SKM-1 treated with dmso at 0.1 percent for 144 hours (cell line): ENCODE measurements at regions not wholly inside any gene's neighbourhood (a gene's known extent, or its start where the extent isn't known, plus 50 kb on each side); places are given as distances from the start of the nearest gene placed in this dataset.

ENCODE experiments used
- DNase-seq: peaks from one replicate; lab custom pipeline; 2025; ENCODE audit not compliant: unreplicated experiment; lab: John Stamatoyannopoulos, UW

DNA sequence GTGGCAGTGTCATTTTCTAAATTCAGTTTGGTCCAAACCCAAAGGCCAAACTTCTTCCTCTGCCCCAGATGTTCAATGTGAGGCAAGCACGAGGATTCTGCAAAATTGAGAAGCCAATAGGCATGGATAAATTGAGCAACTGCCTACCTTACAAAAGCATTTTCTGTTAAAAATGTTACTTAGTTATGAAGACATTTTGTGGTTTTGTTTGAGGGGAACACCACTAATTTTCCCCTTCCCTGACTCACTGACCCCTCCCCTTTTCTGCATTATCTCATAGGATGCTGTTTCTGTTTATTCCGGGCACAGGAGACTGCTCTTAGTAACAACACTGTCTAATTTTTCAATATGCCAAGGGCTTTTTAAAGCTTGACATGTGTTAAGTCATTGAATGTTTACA, 462.8 kb downstream of the INSC start:
- DNase-seq = peak; percentile 77

DNA sequence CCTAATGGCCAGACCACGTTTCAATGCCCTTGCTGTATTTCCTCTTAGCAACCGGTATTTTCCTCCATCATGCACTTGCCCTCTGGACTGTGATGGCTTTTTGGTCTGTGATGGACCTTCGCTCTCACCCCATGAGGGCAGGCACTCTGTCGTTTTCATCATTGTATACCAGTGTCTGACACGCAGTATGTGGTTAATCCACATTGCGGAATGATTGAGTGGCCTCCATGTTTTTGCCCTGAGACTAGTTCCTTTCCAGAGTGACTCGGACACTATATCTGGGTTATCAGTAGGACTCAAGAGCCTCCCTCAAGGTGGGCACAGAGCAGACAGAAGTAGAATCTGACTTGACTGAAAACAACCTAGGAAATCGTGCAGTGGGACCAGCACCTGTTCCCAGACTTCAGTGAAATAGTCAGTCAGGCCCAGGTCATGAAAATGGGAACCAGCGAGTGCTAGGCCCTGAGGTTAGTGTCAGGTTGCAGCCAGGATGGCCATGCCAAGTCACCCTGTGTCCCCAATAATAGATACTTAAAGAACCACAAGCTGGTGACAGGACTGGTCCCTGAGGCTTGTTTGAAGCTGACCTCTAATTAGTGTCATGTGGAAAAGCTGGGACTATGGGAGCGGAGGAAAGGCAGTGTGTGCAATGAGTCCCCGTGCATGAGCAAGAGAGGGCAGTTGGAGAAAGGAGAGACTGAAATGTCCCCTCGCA, 464.7 kb downstream of the INSC start:
- no peak for DNase-seq

DNA sequence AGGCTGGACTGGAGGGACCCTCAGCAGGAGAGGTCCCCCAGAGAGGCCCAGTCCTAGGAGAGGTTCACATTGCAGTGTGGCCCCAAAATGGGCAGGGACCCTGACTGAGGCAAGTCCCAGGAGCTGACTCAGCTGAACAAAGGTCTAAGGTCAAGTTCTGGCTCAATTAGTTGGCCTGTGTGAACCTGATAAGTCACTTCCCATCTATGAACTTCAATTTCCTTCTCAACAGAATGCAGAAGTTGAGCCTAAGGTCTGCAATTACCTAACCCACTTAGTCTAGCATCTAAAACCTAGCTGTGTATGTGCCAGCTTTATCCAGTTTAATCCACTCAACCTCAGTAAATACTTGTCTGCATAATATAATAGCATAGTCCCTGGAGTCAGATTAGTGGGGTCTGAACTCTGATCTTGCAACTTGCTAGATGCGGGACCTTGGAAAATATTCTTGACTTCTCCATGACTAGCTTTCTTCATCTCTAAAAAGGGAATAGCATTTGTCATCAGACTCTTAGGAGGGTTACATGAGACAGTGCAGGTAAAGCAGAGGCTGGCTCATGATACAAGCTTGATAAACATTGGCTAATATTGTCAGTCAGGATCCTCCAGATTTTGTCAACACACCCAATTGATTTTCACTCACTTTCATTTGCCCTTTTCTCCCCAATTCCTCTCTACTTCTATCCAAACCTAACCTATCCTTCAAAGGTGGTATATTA, 465.5 kb downstream of the INSC start:
- DNase-seq = peak; percentile 85

DNA sequence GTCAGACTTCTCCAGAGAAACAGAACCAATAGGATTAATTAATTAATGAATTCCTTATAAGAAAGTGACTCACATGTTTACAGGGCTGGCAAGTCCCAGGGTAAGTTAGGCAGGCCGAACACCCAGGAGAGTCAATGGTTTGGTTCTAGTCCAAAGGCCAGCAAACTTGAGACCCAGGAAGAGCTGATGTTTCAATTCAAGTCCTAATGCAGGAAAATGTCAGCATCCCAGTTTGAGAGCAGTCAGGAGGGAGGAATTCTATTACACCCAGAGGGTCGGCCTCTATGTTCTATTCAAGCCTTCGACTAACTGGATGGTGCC, 466.0 kb downstream of the INSC start:
- DNase-seq = no peak

DNA sequence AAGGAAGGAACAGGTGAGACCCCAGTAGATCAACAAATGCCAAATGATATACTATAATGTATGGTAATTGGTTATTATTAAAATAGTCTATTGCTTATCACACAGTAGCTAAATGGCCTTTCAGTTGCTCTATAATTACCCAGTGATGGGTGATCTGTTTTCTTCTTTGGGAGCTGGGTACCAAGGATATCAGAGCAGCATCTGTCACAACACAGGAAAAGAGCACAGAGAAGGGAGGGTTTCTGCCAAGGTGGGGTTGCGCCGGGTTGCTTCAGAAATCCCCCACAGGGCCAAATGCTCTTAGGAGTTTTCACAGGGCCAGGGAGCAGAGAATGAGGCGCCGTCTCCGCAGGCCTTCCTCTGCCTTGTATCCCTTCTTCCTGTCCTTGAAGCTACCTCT, 469.4 kb downstream of the INSC start:
- no peak for DNase-seq

DNA sequence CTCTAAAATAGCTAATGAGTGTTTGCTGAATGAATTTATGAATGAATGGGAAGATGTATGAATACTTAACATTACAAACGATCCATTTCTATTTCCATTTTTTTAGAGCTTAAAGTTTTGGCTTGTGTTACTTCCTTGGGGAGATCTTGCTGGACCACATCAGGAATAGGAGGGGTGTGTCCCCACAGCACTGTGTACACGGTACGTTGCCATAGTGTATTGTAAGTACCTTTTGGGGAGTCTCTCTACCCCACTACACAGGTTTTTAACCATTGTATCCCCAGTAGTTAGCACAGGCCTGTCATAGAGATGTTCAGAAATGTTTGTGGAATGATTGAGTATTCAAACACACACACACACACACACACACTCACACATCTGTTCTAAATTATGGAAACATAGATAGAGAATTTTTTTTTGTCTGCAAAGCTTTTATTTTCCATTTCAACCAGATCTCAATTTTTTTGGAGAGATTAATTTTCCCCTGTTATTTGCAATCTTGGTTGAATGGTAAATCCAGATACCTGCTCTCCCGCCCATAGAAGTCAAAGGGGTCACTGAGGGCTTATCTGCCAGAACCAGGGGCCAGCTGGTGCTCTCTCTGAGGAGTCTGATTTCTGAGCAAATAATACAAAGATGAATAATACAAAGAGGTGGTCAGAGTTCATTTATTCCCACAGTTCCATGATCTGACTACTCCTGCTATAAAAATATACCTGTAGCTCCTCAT, 471.0 kb downstream of the INSC start:
- no peak for DNase-seq

DNA sequence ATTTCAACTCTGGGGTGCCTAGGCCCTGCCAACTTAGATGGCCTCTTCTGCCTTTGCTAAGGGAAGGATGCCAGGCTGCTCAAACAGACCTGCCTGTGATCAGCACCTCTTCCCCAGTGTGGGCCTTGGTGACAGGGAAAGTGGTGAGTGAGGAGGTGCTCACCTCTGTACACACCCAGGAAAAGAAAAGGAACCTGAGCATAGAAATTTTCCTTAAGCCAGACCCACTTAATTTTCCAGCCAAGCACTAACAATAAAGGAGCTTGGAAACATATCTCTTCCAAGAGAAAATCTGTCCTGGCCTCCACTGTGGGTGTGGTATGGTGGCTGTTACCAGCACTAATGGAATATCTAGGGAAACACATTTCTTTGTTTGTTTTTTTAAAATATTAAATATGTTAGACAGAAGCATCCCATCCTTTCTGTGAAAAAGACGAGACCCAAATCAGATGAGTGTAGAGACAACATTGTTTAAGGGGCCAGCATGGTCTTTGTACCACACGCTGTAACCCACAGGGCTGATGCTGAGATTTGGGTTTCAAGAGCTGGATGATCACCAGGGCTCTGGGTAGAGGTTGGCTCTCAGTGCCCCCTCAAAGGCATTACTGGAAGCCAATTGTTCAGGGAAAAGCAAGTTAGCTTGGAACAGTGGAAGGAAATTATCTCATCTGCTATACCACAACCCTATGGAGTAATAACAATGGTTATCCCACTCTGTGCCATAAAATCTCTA, 472.2 kb downstream of the INSC start:
- DNase-seq = no peak

DNA sequence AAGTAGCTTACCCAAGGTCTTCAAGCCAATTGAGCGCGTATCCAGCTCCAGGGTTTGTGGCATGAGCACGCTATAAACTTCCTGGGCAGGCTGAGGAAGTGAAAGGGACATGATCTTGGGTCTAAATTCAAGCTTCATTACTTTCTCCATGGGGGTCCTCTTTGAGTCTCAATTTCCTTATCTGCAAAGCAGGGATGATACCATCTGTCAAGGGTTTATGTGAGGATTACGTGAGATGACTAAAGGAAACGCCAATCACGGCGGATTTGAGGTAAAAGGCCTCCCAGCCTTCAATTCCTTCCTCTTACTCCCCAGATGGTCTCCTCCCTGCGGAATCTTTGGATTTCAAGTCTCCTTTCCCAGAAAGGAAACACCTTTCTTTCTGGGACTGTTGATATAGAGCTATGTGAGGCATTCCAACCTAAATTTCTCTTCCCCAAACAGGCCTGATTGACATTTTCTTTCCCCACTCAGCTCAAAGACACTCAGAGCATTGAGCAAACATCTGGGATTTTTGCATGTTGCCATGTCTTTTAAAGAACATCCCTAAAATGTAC, 474.4 kb downstream of the INSC start:
- DNase-seq = no peak

DNA sequence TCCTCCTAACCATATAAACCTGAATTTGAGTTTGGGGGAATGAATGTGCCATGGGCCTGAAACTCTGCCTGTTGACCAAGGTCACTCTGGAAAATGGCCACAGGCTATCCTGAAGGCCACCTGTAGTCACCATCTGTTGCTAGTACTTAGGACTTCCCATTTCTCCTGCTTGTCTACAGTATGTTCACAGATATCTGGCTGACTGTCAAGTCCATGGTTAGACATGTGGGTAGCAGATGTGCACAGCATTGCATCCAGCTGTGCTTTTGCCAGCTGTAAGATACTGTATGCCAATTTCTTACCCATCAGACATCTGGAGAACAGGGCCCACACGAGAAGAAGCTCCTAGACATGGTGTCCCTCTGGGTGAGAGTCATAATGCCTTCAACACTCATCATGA, 475.4 kb downstream of the INSC start:
- DNase-seq = no peak

DNA sequence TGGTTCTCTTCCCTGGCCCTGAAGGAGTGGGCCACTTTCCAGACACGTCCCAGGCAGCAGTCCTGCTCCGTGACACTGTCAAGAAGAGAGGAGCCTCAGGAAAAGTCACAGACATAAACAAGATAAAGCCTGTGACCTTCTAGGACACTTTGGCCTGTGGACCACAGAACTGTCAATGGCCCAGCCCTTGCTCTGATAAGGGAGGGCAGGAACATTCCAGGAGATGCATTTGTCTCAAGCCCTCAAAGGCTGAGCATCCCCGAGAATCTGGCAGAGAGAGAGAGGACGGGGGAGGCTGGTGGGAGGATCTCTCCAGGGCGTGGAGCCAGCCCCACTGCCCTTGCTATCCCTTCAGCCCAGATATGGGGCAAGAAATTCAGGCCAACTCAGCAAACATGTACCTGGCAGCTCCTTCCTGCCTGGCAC, 476.4 kb downstream of the INSC start:
- no peak for DNase-seq

DNA sequence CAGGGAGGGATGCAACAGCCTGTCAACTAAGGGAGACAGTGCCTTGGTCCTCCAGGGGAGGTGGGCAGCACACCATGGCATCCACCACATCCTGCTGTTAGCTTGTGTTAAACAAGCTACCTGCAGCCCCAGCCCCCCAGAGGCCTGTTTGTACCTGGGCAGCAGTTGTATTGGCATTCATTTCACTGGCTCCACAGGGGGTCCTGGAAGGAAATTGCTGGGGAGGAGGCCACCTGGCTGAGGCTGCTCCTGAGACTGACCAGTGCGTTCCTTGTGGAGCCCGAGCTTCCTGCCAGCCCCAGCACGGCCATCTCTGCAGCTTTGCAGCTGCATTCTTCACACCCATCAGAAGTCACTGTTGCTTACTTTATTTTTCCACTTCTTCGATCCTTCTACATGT, 479.9 kb downstream of the INSC start:
- DNase-seq = no peak

DNA sequence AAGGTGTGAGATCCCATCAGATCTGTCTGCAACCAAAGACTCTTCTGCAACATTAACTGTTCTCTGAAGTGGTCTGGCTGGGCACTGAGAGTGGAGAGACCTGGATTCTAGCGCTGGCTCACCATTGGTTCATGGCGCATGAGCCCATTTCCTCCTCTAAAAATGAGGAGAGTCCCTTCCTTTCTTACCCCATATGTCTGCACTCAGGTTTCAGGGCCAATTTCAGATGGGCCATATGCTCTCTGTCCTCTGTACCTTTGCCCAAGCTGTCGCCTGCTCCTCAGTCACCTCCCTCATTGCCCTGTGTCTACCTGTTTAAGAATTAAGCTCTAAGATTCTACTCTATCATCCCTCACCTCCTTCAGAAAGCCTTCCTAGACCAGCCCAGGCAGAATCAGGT, 484.7 kb downstream of the INSC start:
- DNase-seq = no peak

DNA sequence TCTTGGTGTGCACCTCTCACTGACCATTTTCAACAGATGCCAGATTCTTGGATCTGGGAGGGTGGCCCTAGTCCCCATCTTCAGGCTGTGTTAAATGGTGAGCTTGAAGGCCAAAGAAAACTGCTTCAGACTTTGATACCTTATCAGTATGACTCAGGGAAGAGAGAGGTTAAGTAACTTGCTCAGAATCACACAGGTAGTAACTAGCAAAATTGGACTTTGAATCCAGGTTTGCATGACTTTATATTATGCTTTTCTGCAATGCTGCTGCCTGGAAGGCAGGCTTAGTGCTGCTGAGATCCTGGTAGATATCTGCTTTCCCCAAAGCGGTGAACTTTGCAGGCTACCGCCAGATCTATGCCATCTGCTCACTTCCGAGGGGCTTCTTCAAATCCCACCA, 487.3 kb downstream of the INSC start:
- no peak for DNase-seq

DNA sequence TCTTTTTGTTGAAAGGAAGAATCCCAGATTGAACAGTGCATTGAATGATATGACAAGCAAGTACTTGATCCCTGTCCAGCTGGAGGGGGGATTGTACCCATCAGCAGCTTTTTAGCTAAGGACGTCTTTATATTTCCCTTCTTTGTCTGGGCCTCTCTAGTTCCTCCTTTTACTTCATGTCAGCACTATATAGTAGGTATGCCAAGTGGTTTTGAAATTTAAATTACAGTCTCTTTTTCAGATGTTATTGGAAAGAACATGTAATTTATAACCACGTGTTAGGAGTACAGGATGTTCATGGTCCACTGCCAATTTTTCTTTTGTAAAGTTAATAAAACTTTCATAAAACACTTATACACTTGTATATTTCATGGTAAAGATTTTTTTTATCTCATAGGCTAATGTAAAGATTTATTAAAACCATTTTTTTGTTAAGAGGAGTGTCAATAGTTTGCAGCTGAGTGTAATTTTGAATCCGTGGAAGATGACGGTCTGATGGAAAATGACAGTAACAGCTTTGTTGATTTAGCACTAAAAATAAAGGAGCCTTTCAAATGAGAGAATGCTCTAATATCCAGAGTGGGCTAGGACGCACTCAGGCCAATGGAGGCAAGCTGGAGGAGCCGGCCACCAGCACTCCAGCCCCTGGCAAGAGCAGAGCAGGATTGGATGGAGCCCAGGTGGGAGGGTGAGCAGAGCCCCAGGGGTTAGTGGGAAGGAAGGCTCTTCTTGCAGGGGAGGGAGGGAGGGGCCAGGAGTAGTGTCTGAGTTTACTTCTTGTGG, 488.3 kb downstream of the INSC start:
- DNase-seq = no peak

DNA sequence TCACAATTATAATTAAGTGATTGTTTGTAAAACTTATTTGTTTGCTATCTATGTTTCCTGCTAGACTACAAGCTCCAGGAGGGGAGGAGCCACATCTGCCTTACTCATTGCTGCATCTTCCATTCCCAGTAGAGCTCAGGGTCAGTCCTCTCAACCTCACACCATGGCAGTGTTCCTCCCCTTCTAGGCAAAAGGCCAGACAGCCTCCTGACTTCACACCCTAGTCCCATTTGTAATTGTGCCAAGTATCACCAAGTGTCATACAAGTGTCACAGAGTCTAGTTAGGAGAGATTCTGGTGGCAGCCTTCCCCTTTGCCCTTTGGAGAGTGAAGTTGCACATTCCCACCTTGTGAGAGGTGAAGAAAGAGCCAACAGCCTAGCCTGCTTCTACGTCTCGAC, 490.4 kb downstream of the INSC start:
- no peak for DNase-seq

DNA sequence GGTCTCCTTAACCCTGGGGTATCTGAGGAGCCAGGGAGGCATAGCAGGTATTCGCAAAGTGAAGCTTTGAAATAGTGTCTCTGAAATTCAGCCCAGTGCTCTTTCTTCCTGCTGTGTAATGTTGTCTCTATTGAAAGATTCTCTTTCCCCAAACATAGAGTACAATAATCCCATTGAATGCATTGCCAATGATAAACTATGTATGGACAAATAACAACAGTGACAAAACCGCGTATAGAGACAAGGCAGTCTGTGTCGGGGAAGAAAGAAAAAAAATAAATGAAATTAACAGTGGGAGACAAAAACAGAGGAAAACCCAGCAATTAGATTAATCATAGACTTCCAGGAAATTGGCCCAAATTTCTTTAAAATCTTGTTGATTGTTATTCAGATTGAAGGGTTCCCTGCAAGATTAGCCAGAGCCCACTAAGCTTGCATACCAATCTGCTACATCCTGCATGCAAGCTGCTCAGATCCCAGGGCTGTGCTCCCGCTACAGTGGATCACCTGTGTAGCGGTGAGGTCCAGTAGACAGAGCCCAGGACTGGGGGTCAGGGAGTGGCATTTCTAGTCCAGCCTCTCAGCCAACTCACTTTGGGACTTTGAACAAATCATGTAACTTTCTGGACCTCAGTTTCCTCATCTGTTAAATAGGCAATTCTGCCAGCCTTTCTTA, 492.8 kb downstream of the INSC start:
- no peak for DNase-seq

DNA sequence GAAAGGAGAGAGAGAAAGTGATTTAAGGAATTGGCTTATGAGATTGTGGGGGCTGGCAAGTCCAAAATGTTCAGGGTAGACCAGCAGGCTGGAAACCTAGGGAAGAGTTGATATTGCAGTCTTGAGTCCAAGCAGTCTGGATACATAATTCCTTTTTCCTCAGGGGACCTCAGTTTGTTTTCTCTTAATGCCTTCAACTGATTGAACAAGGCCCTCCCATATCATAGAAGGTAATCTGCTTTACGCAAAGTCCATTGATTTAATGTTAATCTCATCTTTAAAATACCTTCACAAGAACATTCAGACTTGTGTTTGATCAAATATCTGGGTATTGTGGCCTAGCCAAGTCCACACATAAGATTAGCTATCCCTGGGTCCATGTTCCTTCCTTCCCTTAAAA, 494.7 kb downstream of the INSC start:
- DNase-seq = no peak

DNA sequence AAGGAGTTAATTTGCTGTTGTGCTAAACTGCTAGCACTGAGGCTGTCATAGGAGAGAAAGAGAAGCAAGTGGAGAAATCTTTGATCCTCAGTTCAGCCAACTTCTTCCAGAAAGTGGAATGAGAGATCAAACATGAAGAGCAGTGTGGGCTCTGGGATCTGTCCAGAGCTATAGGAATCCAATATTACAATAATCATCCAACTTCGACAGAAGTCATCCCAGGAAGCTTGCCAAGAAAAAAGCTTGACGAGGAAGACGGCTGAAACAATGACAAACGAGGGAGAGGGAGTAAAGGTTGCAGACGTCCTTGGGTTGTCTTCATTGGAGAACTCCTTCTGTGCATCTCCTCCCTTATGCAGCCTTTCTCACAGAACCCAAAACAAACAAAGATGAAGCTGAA, 496.2 kb downstream of the INSC start:
- no peak for DNase-seq

DNA sequence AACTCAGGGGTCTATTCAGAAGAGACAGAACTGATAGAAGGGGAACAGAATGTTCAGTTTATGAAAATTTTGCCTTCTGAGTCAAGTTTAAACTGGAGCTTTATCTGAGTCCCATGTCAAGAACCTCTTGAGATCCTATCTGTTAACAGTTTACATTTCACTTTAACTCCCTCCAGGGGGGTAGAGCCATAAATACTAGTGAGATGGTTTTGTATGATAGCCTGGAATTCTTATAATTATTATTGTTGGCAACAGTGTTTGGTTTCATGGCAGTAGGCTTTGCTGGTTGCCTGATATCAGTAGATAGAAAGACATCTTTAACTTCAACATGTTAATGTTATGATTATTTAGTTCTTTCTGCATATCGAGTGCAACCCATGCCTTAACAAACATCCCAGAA, 498.5 kb downstream of the INSC start:
- DNase-seq = no peak

DNA sequence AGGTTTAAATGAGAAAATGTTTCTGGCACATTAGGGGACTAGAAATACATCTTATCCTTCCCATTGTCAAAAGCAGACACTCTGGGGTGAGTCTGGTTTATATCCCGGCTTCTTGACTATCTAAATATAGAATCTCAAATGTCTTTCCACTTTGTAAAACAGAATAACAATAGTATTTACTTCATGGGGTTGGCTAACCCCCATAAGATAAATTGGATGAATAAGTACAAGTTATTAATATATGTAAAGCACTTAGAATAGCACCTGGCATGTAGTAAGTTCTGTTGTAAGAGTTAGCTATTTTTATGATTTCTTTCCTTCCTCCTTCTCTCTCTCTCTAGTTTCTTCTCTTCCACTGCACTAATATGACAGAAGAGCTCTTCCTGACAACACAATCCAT, 499.1 kb downstream of the INSC start:
- no peak for DNase-seq
